ENCODE measurements at regions not wholly inside any gene's neighbourhood (a gene's known extent, or its start where the extent isn't known, plus 50 kb on each side); places are given as distances from the start of the nearest gene placed in this dataset.

DNA sequence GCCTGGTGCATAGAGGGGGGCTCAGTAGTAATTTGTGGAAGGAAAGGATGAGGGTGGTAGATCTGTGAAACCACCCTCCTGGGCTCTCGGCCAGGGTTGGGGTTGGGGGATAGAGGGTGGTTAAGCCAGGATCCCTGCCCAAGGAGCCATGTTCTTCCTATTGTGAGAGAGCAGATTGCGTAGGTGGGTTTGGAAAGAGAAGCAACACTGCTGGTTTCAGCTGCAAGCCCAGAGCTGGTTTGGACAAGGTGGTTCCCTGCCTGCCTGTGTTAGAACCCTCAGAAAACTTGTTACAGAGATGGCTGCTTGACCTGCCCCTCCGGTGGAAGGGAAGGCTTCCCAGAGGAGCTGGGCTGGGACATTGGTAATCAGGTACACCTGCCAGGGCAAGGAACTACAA is 131.2 kb upstream of the HAND1 start:
- TF ChIP-seq, protein P1, sequence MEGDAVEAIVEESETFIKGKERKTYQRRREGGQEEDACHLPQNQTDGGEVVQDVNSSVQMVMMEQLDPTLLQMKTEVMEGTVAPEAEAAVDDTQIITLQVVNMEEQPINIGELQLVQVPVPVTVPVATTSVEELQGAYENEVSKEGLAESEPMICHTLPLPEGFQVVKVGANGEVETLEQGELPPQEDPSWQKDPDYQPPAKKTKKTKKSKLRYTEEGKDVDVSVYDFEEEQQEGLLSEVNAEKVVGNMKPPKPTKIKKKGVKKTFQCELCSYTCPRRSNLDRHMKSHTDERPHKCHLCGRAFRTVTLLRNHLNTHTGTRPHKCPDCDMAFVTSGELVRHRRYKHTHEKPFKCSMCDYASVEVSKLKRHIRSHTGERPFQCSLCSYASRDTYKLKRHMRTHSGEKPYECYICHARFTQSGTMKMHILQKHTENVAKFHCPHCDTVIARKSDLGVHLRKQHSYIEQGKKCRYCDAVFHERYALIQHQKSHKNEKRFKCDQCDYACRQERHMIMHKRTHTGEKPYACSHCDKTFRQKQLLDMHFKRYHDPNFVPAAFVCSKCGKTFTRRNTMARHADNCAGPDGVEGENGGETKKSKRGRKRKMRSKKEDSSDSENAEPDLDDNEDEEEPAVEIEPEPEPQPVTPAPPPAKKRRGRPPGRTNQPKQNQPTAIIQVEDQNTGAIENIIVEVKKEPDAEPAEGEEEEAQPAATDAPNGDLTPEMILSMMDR (IDR thresholded peaks at IDR 0.05; ENCODE audit: insufficient read depth, low read depth, low read length), result no peak
- TF ChIP-seq EZH2 (IDR thresholded peaks at IDR 0.05; ENCODE audit: insufficient read depth, low read length), result no peak
